ENCODE measurements at regions not wholly inside any gene's neighbourhood (a gene's known extent, or its start where the extent isn't known, plus 50 kb on each side); places are given as distances from the start of the nearest gene placed in this dataset.

GRCh38 chr1:29777522-29777921 lies 541.2 kb downstream of the PTPRU start:
- no peak overlapping the region for H3K9ac ChIP-seq
- H3K27me3 ChIP-seq (ENCODE audit: insufficient read depth, low read depth), result peaks cover 5% of the 10 kb centered on the region; the same call in 1 of the 2 replicates
- no peak overlapping the region for H3K4me2 ChIP-seq
- H3K79me2 ChIP-seq (ENCODE audit: insufficient read depth, low read depth), result no peaks in the 10 kb centered on the region
- no peak overlapping the region for H2AFZ ChIP-seq (ENCODE audit: low read depth)
- H3K27ac ChIP-seq, result no peak overlapping the region
- no peak overlapping the region for H3K4me3 ChIP-seq (IDR thresholded peaks at IDR 0.05; ENCODE audit: insufficient read depth, low read depth, low read length)
- TF ChIP-seq CTCF (conservative IDR thresholded peaks at IDR 0.05; ENCODE audit: low read depth, low read length), result no peak
- no peaks in the 10 kb centered on the region for H3K36me3 ChIP-seq (ENCODE audit: insufficient read depth)
- no peaks in the 10 kb centered on the region for H4K20me1 ChIP-seq (ENCODE audit: insufficient read depth)
- no peaks in the 10 kb centered on the region for H3K4me1 ChIP-seq (ENCODE audit: low read depth, poor library complexity, severe bottlenecking)

GRCh38 chr1:29774355-29774754 lies 538.0 kb downstream of the PTPRU start:
- Histone ChIP-seq H3K36me3 (ENCODE audit: insufficient read depth) (no peaks in the 10 kb centered on the region), H3K79me2 (ENCODE audit: insufficient read depth, low read depth) (no peaks in the 10 kb centered on the region), H3K27ac (no peak overlapping the region), H3K4me1 (ENCODE audit: low read depth, poor library complexity, severe bottlenecking) (no peaks in the 10 kb centered on the region), H2AFZ (ENCODE audit: low read depth) (no peak overlapping the region), H3K4me3 (IDR thresholded peaks at IDR 0.05; ENCODE audit: insufficient read depth, low read depth, low read length) (no peak overlapping the region), H3K9ac (no peak overlapping the region), H4K20me1 (ENCODE audit: insufficient read depth) (no peaks in the 10 kb centered on the region), H3K27me3 (ENCODE audit: insufficient read depth, low read depth) (no peaks in the 10 kb centered on the region), H3K4me2 (no peak overlapping the region)
- no peak for TF ChIP-seq CTCF (conservative IDR thresholded peaks at IDR 0.05; ENCODE audit: low read depth, low read length)

- Histone ChIP-seq H3K9ac (no peak overlapping the region), H3K36me3 (ENCODE audit: insufficient read depth) (no peaks in the 10 kb centered on the region), H3K27ac (no peak overlapping the region)
These were observed 536.3 kb downstream of the PTPRU start for GRCh38 chr1:29772584-29773100.

GRCh38 chr1:29767769-29768425 lies 531.6 kb downstream of the PTPRU start:
- Histone ChIP-seq H3K36me3 (ENCODE audit: insufficient read depth) (no peaks in the 10 kb centered on the region), H2AFZ (ENCODE audit: low read depth) (no peak overlapping the region), H3K27me3 (ENCODE audit: insufficient read depth, low read depth) (peaks cover 11% of the 10 kb centered on the region; the same call in 1 of the 2 replicates), H3K79me2 (ENCODE audit: insufficient read depth, low read depth) (no peaks in the 10 kb centered on the region), H3K27ac (no peak overlapping the region), H3K9ac (no peak overlapping the region), H3K4me1 (ENCODE audit: low read depth, poor library complexity, severe bottlenecking) (no peaks in the 10 kb centered on the region), H4K20me1 (ENCODE audit: insufficient read depth) (no peaks in the 10 kb centered on the region), H3K4me3 (IDR thresholded peaks at IDR 0.05; ENCODE audit: insufficient read depth, low read depth, low read length) (no peak overlapping the region), H3K4me2 (no peak overlapping the region)
- TF ChIP-seq CTCF (conservative IDR thresholded peaks at IDR 0.05; ENCODE audit: low read depth, low read length), result no peak

More at GRCh38 chr1:29772584-29773100, 536.3 kb downstream of the PTPRU start:
- H3K4me3 ChIP-seq (IDR thresholded peaks at IDR 0.05; ENCODE audit: insufficient read depth, low read depth, low read length), result no peak overlapping the region
- no peak for TF ChIP-seq CTCF (conservative IDR thresholded peaks at IDR 0.05; ENCODE audit: low read depth, low read length)
- no peaks in the 10 kb centered on the region for H3K79me2 ChIP-seq (ENCODE audit: insufficient read depth, low read depth)
- 0 out of 2 replicates have a peak, but pooled peaks cover 4% of the 10 kb centered on the region for H3K27me3 ChIP-seq (ENCODE audit: insufficient read depth, low read depth)
- H2AFZ ChIP-seq (ENCODE audit: low read depth), result no peak overlapping the region
- H4K20me1 ChIP-seq (ENCODE audit: insufficient read depth), result no peaks in the 10 kb centered on the region
- no peak overlapping the region for H3K4me2 ChIP-seq
- H3K4me1 ChIP-seq (ENCODE audit: low read depth, poor library complexity, severe bottlenecking), result no peaks in the 10 kb centered on the region

All from KMS-11 (cell line).